Fibroblast of pulmonary artery (primary cell): ENCODE measurements at regions not wholly inside any gene's neighbourhood (a gene's known extent, or its start where the extent isn't known, plus 50 kb on each side); places are given as distances from the start of the nearest gene placed in this dataset.

Source experiments
- DNase-seq: peaks from one replicate; pipeline ENCODE4 v3.0.0-alpha.2; 2010; ENCODE audit warnings: low read depth
- H3K4me3 ChIP-seq: replicated peaks from 2 replicates; pipeline ENCODE4 v1.5.1; 2011; ENCODE audit warnings: low read depth, mild to moderate bottlenecking, control low read depth, low read length, moderate library complexity
- CTCF ChIP-seq: IDR thresholded peaks from 2 replicates; pipeline ENCODE4 v1.5.1; 2011; ENCODE audit warnings: mild to moderate bottlenecking, control low read depth, low read length, inconsistent platforms; ENCODE audit errors: missing control alignments

DNA sequence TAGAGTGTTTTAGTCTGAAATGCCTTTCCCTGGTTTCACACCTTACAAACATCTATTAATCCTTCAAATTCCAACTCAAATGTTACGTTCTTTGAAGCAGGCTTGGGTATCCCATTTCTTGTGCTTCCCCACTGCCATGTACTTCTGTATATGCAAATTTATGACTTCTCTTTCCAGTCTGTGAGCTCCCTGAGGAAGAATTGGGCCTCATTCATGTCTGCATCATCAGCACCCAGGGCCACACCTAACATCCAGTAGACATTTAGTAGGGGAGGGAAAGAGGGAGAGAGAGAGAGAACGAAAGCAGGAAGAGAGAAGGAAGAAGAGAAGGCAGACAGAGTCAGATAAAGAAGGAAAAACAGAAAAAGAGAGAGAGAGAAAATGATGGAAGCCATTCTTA, 53.3 kb upstream of the KY start:
- TF ChIP-seq CTCF, result no peak
- DNase-seq, result no peak
- no peak overlapping the region for H3K4me3 ChIP-seq

GRCh38 chr3:134704556-134704955, 53.7 kb upstream of the KY start:
- no peak for DNase-seq
- no peak for TF ChIP-seq CTCF
- no peak overlapping the region for H3K4me3 ChIP-seq

DNA sequence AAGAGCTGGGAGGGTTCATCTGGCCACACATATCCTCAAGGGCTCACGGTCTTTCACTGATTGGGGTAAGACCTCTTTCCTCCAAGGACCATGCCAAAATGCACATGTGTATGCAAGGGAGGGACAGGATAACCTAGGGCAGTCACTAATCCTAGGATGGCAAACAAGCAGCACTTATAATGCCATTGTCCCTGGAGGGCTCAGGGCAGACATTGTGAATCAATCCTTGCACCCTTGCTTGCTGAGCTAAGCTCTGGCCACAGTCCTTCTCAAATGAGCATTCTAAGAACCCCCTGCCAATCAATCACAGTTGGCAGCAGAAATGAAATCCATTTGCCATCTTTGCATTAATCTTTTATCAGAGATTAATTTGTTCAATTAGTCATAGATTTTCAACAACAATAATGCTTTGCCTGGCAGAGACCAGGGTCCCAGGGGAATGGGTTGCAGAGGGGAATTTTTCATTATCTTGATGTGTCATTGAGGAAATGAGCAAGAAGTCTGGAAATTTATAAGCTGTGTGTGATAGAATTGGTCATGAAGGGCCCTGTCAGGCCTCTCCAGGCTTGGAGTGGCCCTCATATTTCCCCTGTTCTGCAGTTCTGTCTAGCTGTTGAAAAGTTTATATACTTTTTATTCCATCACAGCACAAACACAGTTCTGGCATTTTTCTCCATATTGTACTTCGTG, 57.2 kb upstream of the KY start:
- no peak overlapping the region for H3K4me3 ChIP-seq
- TF ChIP-seq CTCF, result no peak
- DNase-seq, result peak; percentile 48

- DNase-seq, result no peak
- no peak overlapping the region for H3K4me3 ChIP-seq
- no peak for TF ChIP-seq CTCF
Observed at GRCh38 chr3:134708671-134709070, 57.8 kb upstream of the KY start.

GRCh38 chr3:134709076-134709475, 58.3 kb upstream of the KY start:
- DNase-seq, result no peak
- H3K4me3 ChIP-seq, result no peak overlapping the region
- no peak for TF ChIP-seq CTCF

GRCh38 chr3:134709561-134710312, 58.9 kb upstream of the KY start:
- DNase-seq, result no peak
- no peak overlapping the region for H3K4me3 ChIP-seq
- TF ChIP-seq CTCF, result no peak

DNA sequence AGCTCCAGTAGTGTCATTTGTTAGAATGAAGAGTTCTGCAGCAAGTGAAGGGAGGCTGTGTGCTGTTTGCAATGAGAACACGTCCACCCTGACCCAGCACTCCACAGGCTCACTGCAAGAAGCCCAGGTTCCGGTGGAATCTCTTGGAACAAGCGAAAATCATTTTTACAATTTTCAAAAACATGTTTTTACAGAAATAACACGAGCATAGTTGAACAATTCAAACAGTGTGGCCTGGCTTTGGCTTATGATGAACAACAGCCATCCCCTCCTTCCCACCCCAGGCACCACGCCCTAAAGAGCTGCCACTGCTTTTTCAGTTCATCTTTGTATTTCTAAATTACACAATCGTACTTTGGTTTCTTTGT, 59.5 kb upstream of the KY start:
- no peak for DNase-seq
- no peak overlapping the region for H3K4me3 ChIP-seq
- TF ChIP-seq CTCF, result no peak
